ENCODE measurements at regions not wholly inside any gene's neighbourhood (a gene's known extent, or its start where the extent isn't known, plus 50 kb on each side); places are given as distances from the start of the nearest gene placed in this dataset.
A peak's percentile ranks its signal among the peaks of the same experiment; 100 is the strongest.
"Not testable (repeated sequence)": the region's sequence is repeated elsewhere in the genome, so short reads cannot be mapped to it uniquely, and the experiment has no call there.

DNA sequence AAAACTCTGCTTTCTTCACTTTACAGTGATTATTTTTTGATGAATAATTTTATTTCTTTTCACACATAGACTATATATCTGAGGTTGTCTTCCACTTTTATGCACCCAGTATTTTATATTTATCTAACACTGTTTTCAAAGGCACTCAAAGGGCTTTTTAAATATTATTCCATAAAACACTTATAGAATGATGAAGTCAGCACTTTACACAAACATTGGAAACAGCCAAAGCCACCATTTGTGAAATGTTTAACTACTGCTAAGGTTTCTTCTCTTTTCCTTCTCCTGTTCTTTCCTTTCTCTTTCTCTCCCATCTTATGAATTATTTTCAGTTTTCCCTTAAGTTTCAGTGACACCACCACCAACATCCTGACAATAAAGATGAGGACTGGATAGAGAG lies 317.7 kb upstream of the FAM78B start:
- Histone ChIP-seq H3K9ac (ENCODE audit: low read depth, low read length) (no peak overlapping the region), H3K27ac (ENCODE audit: low read length) (no peak overlapping the region), H3K9me3 (ENCODE audit: insufficient read depth, low read depth, low read length) (no peaks in the 10 kb centered on the region), H3K4me1 (ENCODE audit: insufficient read depth, low read length) (no peaks in the 10 kb centered on the region), H3K4me3 (ENCODE audit: low read length) (no peak overlapping the region), H3K27me3 (ENCODE audit: insufficient read depth, low read length) (no peaks in the 10 kb centered on the region), H3K36me3 (ENCODE audit: insufficient read depth, low read depth, low read length) (no peaks in the 10 kb centered on the region)

DNA sequence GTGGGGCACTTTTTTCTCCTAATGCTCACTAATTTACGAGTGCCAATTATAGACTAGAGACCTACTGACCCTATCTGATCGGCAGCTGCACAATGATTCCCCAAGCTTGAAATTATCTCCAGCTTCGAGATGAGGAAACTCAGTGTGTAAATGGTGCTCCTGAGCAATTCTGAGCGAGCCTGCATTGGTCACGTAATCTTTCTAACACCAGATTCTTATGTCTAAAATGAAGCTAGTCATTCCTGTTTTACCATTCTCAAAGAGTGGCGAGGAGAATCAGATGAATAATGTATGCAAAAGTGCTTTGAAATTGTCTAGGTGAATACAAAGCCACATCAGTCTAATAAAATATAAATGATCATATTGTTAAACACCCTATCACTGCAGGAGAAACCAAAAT lies 318.1 kb upstream of the FAM78B start:
- H3K27me3 ChIP-seq (ENCODE audit: insufficient read depth, low read length), result no peaks in the 10 kb centered on the region
- H3K4me1 ChIP-seq (ENCODE audit: insufficient read depth, low read length), result no peaks in the 10 kb centered on the region
- no peak overlapping the region for H3K9ac ChIP-seq (ENCODE audit: low read depth, low read length)
- H3K9me3 ChIP-seq (ENCODE audit: insufficient read depth, low read depth, low read length), result no peaks in the 10 kb centered on the region
- no peak overlapping the region for H3K4me3 ChIP-seq (ENCODE audit: low read length)
- H3K36me3 ChIP-seq (ENCODE audit: insufficient read depth, low read depth, low read length), result no peaks in the 10 kb centered on the region
- no peak overlapping the region for H3K27ac ChIP-seq (ENCODE audit: low read length)

DNA sequence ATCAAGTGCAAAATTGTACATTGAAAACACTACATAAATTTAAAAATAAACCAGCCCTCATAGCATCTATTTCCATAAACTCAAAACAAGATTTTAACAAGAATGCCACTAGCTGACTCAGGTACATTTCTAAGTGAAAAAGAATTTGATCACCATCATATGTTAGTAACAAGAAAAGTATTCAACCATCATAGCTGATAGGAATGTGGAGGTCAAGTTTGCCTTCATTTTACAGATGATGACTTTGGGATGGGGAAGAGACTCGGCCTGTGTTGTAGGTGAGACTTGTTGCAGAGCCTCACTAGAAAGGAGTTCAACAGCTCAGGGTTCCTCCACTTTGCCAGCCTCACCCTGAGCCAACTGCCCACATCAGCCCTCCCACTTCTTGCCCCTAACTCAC lies 318.8 kb upstream of the FAM78B start:
- no peaks in the 10 kb centered on the region for H3K9me3 ChIP-seq (ENCODE audit: insufficient read depth, low read depth, low read length)
- no peaks in the 10 kb centered on the region for H3K4me1 ChIP-seq (ENCODE audit: insufficient read depth, low read length)
- no peaks in the 10 kb centered on the region for H3K27me3 ChIP-seq (ENCODE audit: insufficient read depth, low read length)
- no peak overlapping the region for H3K27ac ChIP-seq (ENCODE audit: low read length)
- H3K9ac ChIP-seq (ENCODE audit: low read depth, low read length), result no peak overlapping the region
- no peaks in the 10 kb centered on the region for H3K36me3 ChIP-seq (ENCODE audit: insufficient read depth, low read depth, low read length)
- H3K4me3 ChIP-seq (ENCODE audit: low read length), result no peak overlapping the region

DNA sequence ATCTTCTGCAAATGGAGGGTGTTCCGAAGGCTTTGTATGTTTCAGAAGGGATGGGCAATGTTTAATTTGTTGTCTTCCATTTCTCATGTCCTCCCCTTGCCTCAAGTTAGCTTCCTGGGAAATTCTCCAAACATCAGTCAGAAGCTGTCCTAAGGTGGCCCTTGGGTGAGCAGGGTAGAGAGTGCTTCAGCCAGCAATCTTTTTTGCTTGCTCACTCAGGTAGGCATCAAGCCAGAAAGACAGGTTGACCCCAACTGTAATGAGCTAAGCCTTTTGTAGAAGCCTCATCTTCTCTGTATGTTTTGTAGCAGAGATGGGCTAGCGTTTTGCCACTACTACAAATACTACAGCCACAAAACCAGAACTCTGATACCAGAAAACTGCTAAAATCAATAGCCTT lies 321.5 kb upstream of the FAM78B start:
- H3K36me3 ChIP-seq (ENCODE audit: insufficient read depth, low read depth, low read length), result no peaks in the 10 kb centered on the region
- H3K4me3 ChIP-seq (ENCODE audit: low read length), result no peak overlapping the region
- H3K27me3 ChIP-seq (ENCODE audit: insufficient read depth, low read length), result no peaks in the 10 kb centered on the region
- H3K4me1 ChIP-seq (ENCODE audit: insufficient read depth, low read length), result no peaks in the 10 kb centered on the region
- H3K9me3 ChIP-seq (ENCODE audit: insufficient read depth, low read depth, low read length), result no peaks in the 10 kb centered on the region
- no peak overlapping the region for H3K9ac ChIP-seq (ENCODE audit: low read depth, low read length)
- no peak overlapping the region for H3K27ac ChIP-seq (ENCODE audit: low read length)

DNA sequence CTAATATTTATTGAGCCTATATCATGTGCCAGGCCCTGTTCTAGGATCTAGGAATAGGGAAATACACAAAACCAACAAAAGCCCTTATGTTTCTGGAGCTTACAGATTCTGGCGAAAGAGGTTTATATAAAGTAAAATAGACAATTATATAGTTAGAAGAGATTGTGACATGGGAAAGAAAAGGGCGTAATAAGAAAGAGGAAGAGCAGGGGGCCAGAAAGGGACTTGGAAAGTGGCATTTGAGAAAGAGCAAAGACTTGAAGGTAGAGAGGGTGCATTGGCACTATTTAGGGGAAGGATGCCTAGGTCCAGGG lies 322.5 kb upstream of the FAM78B start:
- H3K4me1 ChIP-seq (ENCODE audit: insufficient read depth, low read length), result no peaks in the 10 kb centered on the region
- no peaks in the 10 kb centered on the region for H3K27me3 ChIP-seq (ENCODE audit: insufficient read depth, low read length)
- H3K36me3 ChIP-seq (ENCODE audit: insufficient read depth, low read depth, low read length), result no peaks in the 10 kb centered on the region
- H3K4me3 ChIP-seq (ENCODE audit: low read length), result no peak overlapping the region
- H3K27ac ChIP-seq (ENCODE audit: low read length), result no peak overlapping the region
- no peak overlapping the region for H3K9ac ChIP-seq (ENCODE audit: low read depth, low read length)
- H3K9me3 ChIP-seq (ENCODE audit: insufficient read depth, low read depth, low read length), result no peaks in the 10 kb centered on the region

DNA sequence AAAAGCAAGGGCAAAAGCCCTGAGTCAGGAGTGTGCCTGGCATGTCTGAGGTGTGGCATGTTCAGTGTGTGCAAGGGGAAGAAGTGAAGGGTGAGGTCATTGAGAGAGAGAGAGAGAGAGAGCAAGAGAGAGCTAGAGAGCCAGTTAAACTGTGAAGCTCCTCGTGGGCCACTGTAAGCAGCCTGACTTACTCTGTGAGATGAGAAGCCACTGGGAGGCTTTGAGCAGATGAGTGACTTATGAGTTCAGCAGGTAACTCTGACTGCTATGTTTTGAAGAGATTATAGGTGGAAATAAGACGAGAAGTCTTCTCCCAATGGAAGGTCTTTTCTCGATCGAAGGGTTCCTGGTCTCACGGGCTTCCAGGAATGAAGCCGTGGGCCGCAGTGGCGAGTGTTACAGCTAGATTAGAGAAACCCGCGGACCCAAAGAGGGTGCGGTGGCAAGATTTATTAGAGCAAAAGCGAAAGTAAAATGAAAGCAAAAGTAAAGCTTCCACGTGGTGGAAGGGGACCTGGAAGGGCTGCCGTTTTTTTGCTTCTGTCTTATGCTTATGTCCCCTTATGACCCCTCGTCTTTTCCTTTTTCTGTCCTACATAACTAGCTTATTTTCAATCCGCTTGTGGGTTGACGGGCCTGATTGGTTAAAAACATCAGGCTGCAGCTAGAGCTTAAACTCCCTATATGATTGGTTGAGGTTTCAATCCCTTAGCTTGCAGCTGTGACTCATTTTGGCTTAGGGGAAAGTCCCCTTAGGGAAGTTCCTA lies 323.1 kb upstream of the FAM78B start:
- H3K4me3 ChIP-seq (ENCODE audit: low read length), result no peak overlapping the region
- H3K36me3 ChIP-seq (ENCODE audit: insufficient read depth, low read depth, low read length), result no peaks in the 10 kb centered on the region
- no peaks in the 10 kb centered on the region for H3K9me3 ChIP-seq (ENCODE audit: insufficient read depth, low read depth, low read length)
- no peak overlapping the region for H3K27ac ChIP-seq (ENCODE audit: low read length)
- no peaks in the 10 kb centered on the region for H3K27me3 ChIP-seq (ENCODE audit: insufficient read depth, low read length)
- no peak overlapping the region for H3K9ac ChIP-seq (ENCODE audit: low read depth, low read length)
- H3K4me1 ChIP-seq (ENCODE audit: insufficient read depth, low read length), result no peaks in the 10 kb centered on the region

DNA sequence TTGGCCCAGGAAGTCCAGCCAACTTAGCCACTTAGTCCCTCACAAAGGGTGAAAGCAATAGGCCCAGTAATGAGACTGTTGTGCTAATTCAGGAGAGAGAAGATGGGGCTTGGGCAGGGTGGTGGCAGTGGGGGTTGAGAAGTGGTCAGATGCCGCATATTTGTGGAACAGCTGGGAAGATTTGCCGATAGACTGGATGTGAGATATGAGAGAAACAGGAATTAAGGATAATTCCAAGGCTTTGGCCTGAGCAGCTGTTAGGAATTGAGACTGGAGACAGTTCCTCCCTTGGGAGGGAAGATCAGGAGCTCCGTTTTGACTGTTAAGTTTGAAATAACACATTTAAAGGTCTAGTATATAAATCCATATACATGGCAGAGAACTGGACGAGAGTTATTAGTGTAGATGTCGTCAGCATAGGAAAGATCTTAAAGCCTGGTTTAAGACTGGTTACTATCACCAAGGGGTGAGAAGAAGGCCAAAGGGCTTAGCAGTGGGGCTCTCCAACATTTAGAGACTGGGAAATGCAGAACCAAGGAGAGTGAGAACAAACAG lies 323.7 kb upstream of the FAM78B start:
- Histone ChIP-seq H3K4me3 (ENCODE audit: low read length) (no peak overlapping the region), H3K27me3 (ENCODE audit: insufficient read depth, low read length) (no peaks in the 10 kb centered on the region), H3K27ac (ENCODE audit: low read length) (no peak overlapping the region), H3K36me3 (ENCODE audit: insufficient read depth, low read depth, low read length) (no peaks in the 10 kb centered on the region), H3K9ac (ENCODE audit: low read depth, low read length) (no peak overlapping the region), H3K9me3 (ENCODE audit: insufficient read depth, low read depth, low read length) (no peaks in the 10 kb centered on the region), H3K4me1 (ENCODE audit: insufficient read depth, low read length) (no peaks in the 10 kb centered on the region)

DNA sequence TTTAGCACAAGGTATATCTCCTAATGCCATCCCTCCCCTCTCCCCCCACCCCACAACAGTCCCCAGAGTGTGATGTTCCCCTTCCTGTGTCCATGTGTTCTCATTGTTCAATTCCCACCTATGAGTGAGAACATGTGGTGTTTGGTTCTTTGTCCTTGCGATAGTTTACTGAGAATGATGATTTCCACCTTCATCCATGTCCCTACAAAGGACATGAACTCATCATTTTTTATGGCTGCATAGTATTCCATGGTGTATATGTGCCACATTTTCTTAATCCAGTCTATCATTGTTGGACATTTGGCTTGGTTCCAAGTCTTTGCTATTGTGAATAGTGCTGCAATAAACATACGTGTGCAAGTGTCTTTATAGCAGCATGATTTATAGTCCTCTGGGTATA lies 327.0 kb upstream of the FAM78B start:
- H3K36me3 ChIP-seq (ENCODE audit: insufficient read depth, low read depth, low read length); H3K4me1 ChIP-seq (ENCODE audit: insufficient read depth, low read length); H3K27me3 ChIP-seq (ENCODE audit: insufficient read depth, low read length); H3K9me3 ChIP-seq (ENCODE audit: insufficient read depth, low read depth, low read length); H3K4me3 ChIP-seq (ENCODE audit: low read length); H3K9ac ChIP-seq (ENCODE audit: low read depth, low read length); H3K27ac ChIP-seq (ENCODE audit: low read length): not testable (repeated sequence)

DNA sequence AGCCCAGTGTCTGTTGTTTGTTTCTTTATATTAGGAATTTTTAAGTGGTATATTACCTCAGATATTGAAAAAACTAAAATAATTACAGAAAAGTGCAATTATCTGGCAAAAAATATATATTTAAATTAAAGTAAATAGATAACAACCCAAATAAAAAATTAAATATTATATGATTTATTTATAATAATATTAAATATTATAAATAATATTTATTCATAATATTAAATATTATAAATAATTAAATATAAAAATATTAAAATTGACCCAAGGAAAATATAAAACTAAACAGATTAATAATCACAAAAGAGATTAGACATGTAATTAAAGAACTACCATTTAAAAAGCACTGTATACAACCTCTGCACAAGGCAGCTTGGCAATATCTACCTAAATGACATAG lies 331.9 kb upstream of the POGK start:
- Histone ChIP-seq H3K27ac (ENCODE audit: low read length) (no peak overlapping the region), H3K4me1 (ENCODE audit: insufficient read depth, low read length) (no peaks in the 10 kb centered on the region), H3K27me3 (ENCODE audit: insufficient read depth, low read length) (no peaks in the 10 kb centered on the region), H3K36me3 (ENCODE audit: insufficient read depth, low read depth, low read length) (no peaks in the 10 kb centered on the region), H3K4me3 (ENCODE audit: low read length) (no peak overlapping the region), H3K9me3 (ENCODE audit: insufficient read depth, low read depth, low read length) (peaks cover 2% of the 10 kb centered on the region; the same call in 1 of the 2 replicates), H3K9ac (ENCODE audit: low read depth, low read length) (no peak overlapping the region)

DNA sequence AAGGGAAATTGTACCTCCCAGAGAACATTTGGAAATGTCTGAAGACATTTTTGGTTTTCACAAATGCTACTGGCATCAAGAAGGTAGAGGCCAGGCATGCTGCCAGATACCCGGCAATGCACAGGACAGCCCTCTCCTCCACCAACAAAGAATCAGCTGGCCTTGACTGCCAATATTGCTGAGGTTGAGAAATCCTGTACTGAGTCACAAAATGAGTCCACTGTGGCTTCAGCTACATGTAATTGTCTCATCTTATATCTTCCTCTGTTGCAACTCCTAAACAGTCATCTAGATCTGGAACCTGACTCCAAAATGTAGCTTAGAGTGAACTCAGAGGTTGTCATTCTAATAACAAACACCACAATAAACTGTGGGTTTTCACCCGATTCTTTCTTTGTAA lies 327.5 kb upstream of the POGK start:
- H3K4me1 ChIP-seq (ENCODE audit: insufficient read depth, low read length), result no peaks in the 10 kb centered on the region
- no peak overlapping the region for H3K27ac ChIP-seq (ENCODE audit: low read length)
- no peaks in the 10 kb centered on the region for H3K36me3 ChIP-seq (ENCODE audit: insufficient read depth, low read depth, low read length)
- no peak overlapping the region for H3K9ac ChIP-seq (ENCODE audit: low read depth, low read length)
- peaks cover 31% of the 10 kb centered on the region; the same call in 1 of the 2 replicates for H3K9me3 ChIP-seq (ENCODE audit: insufficient read depth, low read depth, low read length)
- no peaks in the 10 kb centered on the region for H3K27me3 ChIP-seq (ENCODE audit: insufficient read depth, low read length)
- no peak overlapping the region for H3K4me3 ChIP-seq (ENCODE audit: low read length)

DNA sequence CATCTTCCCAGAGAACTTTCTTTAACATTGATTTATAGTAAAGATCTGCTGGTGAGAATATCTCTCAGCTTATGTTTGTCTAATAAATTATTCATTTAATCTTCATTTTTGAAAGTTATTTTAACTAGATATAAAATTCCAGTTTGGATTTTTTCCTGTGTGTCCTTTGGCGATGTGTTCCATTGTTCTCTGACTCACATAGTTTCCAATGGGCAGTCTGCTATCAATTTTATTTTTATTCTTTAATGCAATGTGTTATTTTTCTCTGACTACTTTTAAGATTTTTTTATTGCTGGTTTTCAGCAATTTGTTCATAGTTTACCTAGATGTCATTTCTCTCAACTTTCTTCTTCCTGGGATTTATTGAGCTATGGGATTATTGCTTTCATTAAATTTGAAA lies 325.2 kb upstream of the POGK start:
- no peak overlapping the region for H3K27ac ChIP-seq (ENCODE audit: low read length)
- no peaks in the 10 kb centered on the region for H3K27me3 ChIP-seq (ENCODE audit: insufficient read depth, low read length)
- H3K9me3 ChIP-seq (ENCODE audit: insufficient read depth, low read depth, low read length), result peaks cover 31% of the 10 kb centered on the region; the same call in 1 of the 2 replicates
- H3K36me3 ChIP-seq (ENCODE audit: insufficient read depth, low read depth, low read length), result no peaks in the 10 kb centered on the region
- H3K4me1 ChIP-seq (ENCODE audit: insufficient read depth, low read length), result no peaks in the 10 kb centered on the region
- no peak overlapping the region for H3K4me3 ChIP-seq (ENCODE audit: low read length)
- H3K9ac ChIP-seq (ENCODE audit: low read depth, low read length), result no peak overlapping the region

DNA sequence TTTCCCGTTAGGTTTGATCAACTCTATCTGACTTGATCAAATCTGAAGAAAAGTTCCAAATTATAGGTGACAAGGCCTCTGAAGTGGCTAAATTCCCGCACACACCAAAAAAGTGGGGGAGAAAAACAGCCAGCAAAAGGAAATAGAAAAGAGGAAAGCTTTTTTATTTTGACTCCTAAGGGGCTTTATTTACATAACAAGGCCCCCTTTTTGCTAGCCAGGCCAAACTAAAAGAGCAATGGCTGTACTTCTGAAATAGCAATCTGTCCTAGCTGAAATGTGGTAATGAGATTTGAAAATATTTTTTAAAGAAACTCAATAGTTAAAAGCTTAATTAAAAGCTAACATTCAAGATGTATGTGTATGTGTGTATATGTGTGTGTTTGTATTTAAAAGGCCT lies 311.5 kb upstream of the POGK start:
- peak overlapping the region; percentile 54; the same call in 1 of the 2 replicates for H3K9ac ChIP-seq (ENCODE audit: low read depth, low read length)
- peak overlapping the region; percentile 20; the same call in 1 of the 2 replicates for H3K4me3 ChIP-seq (ENCODE audit: low read length)
- no peaks in the 10 kb centered on the region for H3K36me3 ChIP-seq (ENCODE audit: insufficient read depth, low read depth, low read length)
- peaks cover 25% of the 10 kb centered on the region for H3K9me3 ChIP-seq (ENCODE audit: insufficient read depth, low read depth, low read length)
- H3K27me3 ChIP-seq (ENCODE audit: insufficient read depth, low read length), result no peaks in the 10 kb centered on the region
- H3K27ac ChIP-seq (ENCODE audit: low read length), result peak overlapping the region; percentile 65
- H3K4me1 ChIP-seq (ENCODE audit: insufficient read depth, low read length), result peaks cover 19% of the 10 kb centered on the region; the same call in 1 of the 2 replicates
